ENCODE measurements at regions not wholly inside any gene's neighbourhood (a gene's known extent, or its start where the extent isn't known, plus 50 kb on each side); places are given as distances from the start of the nearest gene placed in this dataset.

GRCh38 chr18:68560128-68560527, 154.8 kb downstream of the TMX3 start:
- WGBS: 89% methylated on average over 2 of the region's 2 CpGs
- no peaks in the 10 kb centered on the region for H3K36me3 ChIP-seq (ENCODE audit: insufficient read depth)
- H3K27ac ChIP-seq (ENCODE audit: low read depth): no peak overlapping the region
- no peak for DNase-seq (ENCODE audit: extremely low spot score)
- no peaks in the 10 kb centered on the region for H3K4me1 ChIP-seq (ENCODE audit: insufficient read depth)
- H3K4me3 ChIP-seq (ENCODE audit: low read depth, low read length): no peak overlapping the region

- WGBS: 78% methylated on average over 5 of the region's 5 CpGs
Measured at GRCh38 chr18:68557183-68557582, 157.7 kb downstream of the TMX3 start.

GRCh38 chr18:68555879-68556301, 159.0 kb downstream of the TMX3 start:
- no peak overlapping the region for H3K27ac ChIP-seq (ENCODE audit: low read depth)
- H3K4me3 ChIP-seq (ENCODE audit: low read depth, low read length): no peak overlapping the region
- H3K36me3 ChIP-seq (ENCODE audit: insufficient read depth): no peaks in the 10 kb centered on the region
- DNase-seq (ENCODE audit: extremely low spot score): no peak
- no peaks in the 10 kb centered on the region for H3K4me1 ChIP-seq (ENCODE audit: insufficient read depth)

More at GRCh38 chr18:68557183-68557582, 157.7 kb downstream of the TMX3 start:
- H3K27ac ChIP-seq (ENCODE audit: low read depth): no peak overlapping the region
- no peaks in the 10 kb centered on the region for H3K4me1 ChIP-seq (ENCODE audit: insufficient read depth)
- DNase-seq (ENCODE audit: extremely low spot score): no peak
- no peaks in the 10 kb centered on the region for H3K36me3 ChIP-seq (ENCODE audit: insufficient read depth)
- no peak overlapping the region for H3K4me3 ChIP-seq (ENCODE audit: low read depth, low read length)

GRCh38 chr18:68548904-68549870, 165.7 kb downstream of the TMX3 start:
- Histone ChIP-seq H3K27ac (ENCODE audit: low read depth) (no peak overlapping the region), H3K4me3 (ENCODE audit: low read depth, low read length) (no peak overlapping the region), H3K36me3 (ENCODE audit: insufficient read depth) (no peaks in the 10 kb centered on the region), H3K4me1 (ENCODE audit: insufficient read depth) (no peaks in the 10 kb centered on the region)
- no peak for DNase-seq (ENCODE audit: extremely low spot score)
- WGBS: 73% methylated on average over 9 of the region's 9 CpGs

GRCh38 chr18:68543344-68543743, 171.6 kb downstream of the TMX3 start:
- Histone ChIP-seq H3K36me3 (ENCODE audit: insufficient read depth) (no peaks in the 10 kb centered on the region), H3K27ac (ENCODE audit: low read depth) (no peak overlapping the region), H3K4me1 (ENCODE audit: insufficient read depth) (no peaks in the 10 kb centered on the region), H3K4me3 (ENCODE audit: low read depth, low read length) (no peak overlapping the region)
- DNase-seq (ENCODE audit: extremely low spot score): no peak
- WGBS: 87% methylated on average over 2 of the region's 2 CpGs

- Histone ChIP-seq H3K27ac (ENCODE audit: low read depth) (no peak overlapping the region), H3K4me1 (ENCODE audit: insufficient read depth) (no peaks in the 10 kb centered on the region), H3K4me3 (ENCODE audit: low read depth, low read length) (no peak overlapping the region), H3K36me3 (ENCODE audit: insufficient read depth) (no peaks in the 10 kb centered on the region)
- 86% methylated on average over 1 of the region's 1 CpG for WGBS
- no peak for DNase-seq (ENCODE audit: extremely low spot score)
Measured at GRCh38 chr18:68542846-68543245, 172.1 kb downstream of the TMX3 start.

GRCh38 chr18:68533641-68534040, 181.3 kb downstream of the TMX3 start:
- 68% methylated on average over 2 of the region's 2 CpGs for WGBS
- H3K4me1 ChIP-seq (ENCODE audit: insufficient read depth): no peaks in the 10 kb centered on the region
- no peak overlapping the region for H3K27ac ChIP-seq (ENCODE audit: low read depth)
- no peak for DNase-seq (ENCODE audit: extremely low spot score)
- no peaks in the 10 kb centered on the region for H3K36me3 ChIP-seq (ENCODE audit: insufficient read depth)
- H3K4me3 ChIP-seq (ENCODE audit: low read depth, low read length): no peak overlapping the region

- DNase-seq (ENCODE audit: extremely low spot score): no peak
- 72% methylated on average over 3 of the region's 3 CpGs for WGBS
- no peak overlapping the region for H3K27ac ChIP-seq (ENCODE audit: low read depth)
- no peak overlapping the region for H3K4me3 ChIP-seq (ENCODE audit: low read depth, low read length)
- H3K4me1 ChIP-seq (ENCODE audit: insufficient read depth): no peaks in the 10 kb centered on the region
- no peaks in the 10 kb centered on the region for H3K36me3 ChIP-seq (ENCODE audit: insufficient read depth)
Measured at GRCh38 chr18:68532328-68532885, 182.5 kb downstream of the TMX3 start.

- 76% methylated on average over 2 of the region's 2 CpGs for WGBS
- no peak overlapping the region for H3K4me3 ChIP-seq (ENCODE audit: low read depth, low read length)
- H3K36me3 ChIP-seq (ENCODE audit: insufficient read depth): no peaks in the 10 kb centered on the region
- H3K27ac ChIP-seq (ENCODE audit: low read depth): no peak overlapping the region
- no peaks in the 10 kb centered on the region for H3K4me1 ChIP-seq (ENCODE audit: insufficient read depth)
- DNase-seq (ENCODE audit: extremely low spot score): no peak
Measured at GRCh38 chr18:68525091-68525490, 189.8 kb downstream of the TMX3 start.

GRCh38 chr18:68520406-68521075, 194.4 kb downstream of the TMX3 start:
- 66% methylated on average over 6 of the region's 6 CpGs for WGBS
- Histone ChIP-seq H3K4me3 (ENCODE audit: low read depth, low read length) (no peak overlapping the region), H3K27ac (ENCODE audit: low read depth) (no peak overlapping the region), H3K4me1 (ENCODE audit: insufficient read depth) (no peaks in the 10 kb centered on the region), H3K36me3 (ENCODE audit: insufficient read depth) (no peaks in the 10 kb centered on the region)
- DNase-seq (ENCODE audit: extremely low spot score): no peak

GRCh38 chr18:68519336-68519735, 195.6 kb downstream of the TMX3 start:
- no peak for DNase-seq (ENCODE audit: extremely low spot score)
- H3K4me1 ChIP-seq (ENCODE audit: insufficient read depth): no peaks in the 10 kb centered on the region
- no peak overlapping the region for H3K27ac ChIP-seq (ENCODE audit: low read depth)
- H3K36me3 ChIP-seq (ENCODE audit: insufficient read depth): no peaks in the 10 kb centered on the region
- H3K4me3 ChIP-seq (ENCODE audit: low read depth, low read length): no peak overlapping the region
- WGBS: 87% methylated on average over 3 of the region's 3 CpGs

- H3K4me1 ChIP-seq (ENCODE audit: insufficient read depth): no peaks in the 10 kb centered on the region
- H3K36me3 ChIP-seq (ENCODE audit: insufficient read depth): no peaks in the 10 kb centered on the region
- no peak overlapping the region for H3K27ac ChIP-seq (ENCODE audit: low read depth)
- no peak for DNase-seq (ENCODE audit: extremely low spot score)
- WGBS: 72% methylated on average over 2 of the region's 2 CpGs
- no peak overlapping the region for H3K4me3 ChIP-seq (ENCODE audit: low read depth, low read length)
Measured at GRCh38 chr18:68509902-68510301, 205.0 kb downstream of the TMX3 start.

GRCh38 chr18:68507781-68508180, 207.1 kb downstream of the TMX3 start:
- DNase-seq (ENCODE audit: extremely low spot score): no peak
- Histone ChIP-seq H3K4me3 (ENCODE audit: low read depth, low read length) (no peak overlapping the region), H3K36me3 (ENCODE audit: insufficient read depth) (no peaks in the 10 kb centered on the region), H3K27ac (ENCODE audit: low read depth) (no peak overlapping the region), H3K4me1 (ENCODE audit: insufficient read depth) (no peaks in the 10 kb centered on the region)
- WGBS: 33% methylated on average over 2 of the region's 2 CpGs

GRCh38 chr18:68505178-68505574, 209.7 kb downstream of the TMX3 start:
- H3K36me3 ChIP-seq (ENCODE audit: insufficient read depth): no peaks in the 10 kb centered on the region
- H3K4me1 ChIP-seq (ENCODE audit: insufficient read depth): no peaks in the 10 kb centered on the region
- 92% methylated on average over 3 of the region's 3 CpGs for WGBS
- no peak for DNase-seq (ENCODE audit: extremely low spot score)
- no peak overlapping the region for H3K27ac ChIP-seq (ENCODE audit: low read depth)
- no peak overlapping the region for H3K4me3 ChIP-seq (ENCODE audit: low read depth, low read length)

All from urinary bladder (tissue), 3 donors.